ENCODE measurements at regions not wholly inside any gene's neighbourhood (a gene's known extent, or its start where the extent isn't known, plus 50 kb on each side); places are given as distances from the start of the nearest gene placed in this dataset.

DNA sequence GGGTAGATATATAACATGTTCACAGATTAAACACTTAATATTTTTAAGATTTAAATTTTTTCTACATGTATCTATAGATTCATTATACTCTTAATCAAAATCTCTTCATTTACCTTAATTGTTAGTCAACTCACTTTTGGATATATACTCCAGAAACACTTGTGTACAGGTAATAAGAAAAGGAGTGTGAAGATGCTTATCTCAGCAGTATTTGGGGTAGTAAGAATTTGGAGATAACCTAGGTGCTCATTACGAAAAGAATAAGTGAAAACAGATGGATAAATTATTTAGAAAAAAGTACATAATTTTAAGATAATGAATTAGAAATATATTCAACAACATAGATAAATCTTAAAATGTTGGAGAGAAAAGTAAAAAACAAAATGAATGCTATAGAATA is 226.5 kb upstream of the PLSCR5 start:
- no peak overlapping the region for H2AFZ ChIP-seq (ENCODE audit: low read depth, low read length)
- TF ChIP-seq, protein P1, sequence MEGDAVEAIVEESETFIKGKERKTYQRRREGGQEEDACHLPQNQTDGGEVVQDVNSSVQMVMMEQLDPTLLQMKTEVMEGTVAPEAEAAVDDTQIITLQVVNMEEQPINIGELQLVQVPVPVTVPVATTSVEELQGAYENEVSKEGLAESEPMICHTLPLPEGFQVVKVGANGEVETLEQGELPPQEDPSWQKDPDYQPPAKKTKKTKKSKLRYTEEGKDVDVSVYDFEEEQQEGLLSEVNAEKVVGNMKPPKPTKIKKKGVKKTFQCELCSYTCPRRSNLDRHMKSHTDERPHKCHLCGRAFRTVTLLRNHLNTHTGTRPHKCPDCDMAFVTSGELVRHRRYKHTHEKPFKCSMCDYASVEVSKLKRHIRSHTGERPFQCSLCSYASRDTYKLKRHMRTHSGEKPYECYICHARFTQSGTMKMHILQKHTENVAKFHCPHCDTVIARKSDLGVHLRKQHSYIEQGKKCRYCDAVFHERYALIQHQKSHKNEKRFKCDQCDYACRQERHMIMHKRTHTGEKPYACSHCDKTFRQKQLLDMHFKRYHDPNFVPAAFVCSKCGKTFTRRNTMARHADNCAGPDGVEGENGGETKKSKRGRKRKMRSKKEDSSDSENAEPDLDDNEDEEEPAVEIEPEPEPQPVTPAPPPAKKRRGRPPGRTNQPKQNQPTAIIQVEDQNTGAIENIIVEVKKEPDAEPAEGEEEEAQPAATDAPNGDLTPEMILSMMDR (IDR thresholded peaks at IDR 0.05; ENCODE audit: insufficient read depth, low read depth, low read length): no peak
- no peak for TF ChIP-seq EZH2 (IDR thresholded peaks at IDR 0.05; ENCODE audit: insufficient read depth, low read length)
- H3K9me3 Mint-ChIP-seq (ENCODE audit: unreplicated experiment): no peaks in the 10 kb centered on the region
- no peaks in the 10 kb centered on the region for H3K4me1 Mint-ChIP-seq (ENCODE audit: low read depth, unreplicated experiment)
- no peak overlapping the region for H3K27ac ChIP-seq (ENCODE audit: low read depth, low read length)
- DNase-seq (ENCODE audit: low read depth) (no peak), FAIRE-seq (no peak)
- H3K4me3 ChIP-seq (ENCODE audit: insufficient read depth, low read depth, low read length): no peak overlapping the region
- H3K79me2 ChIP-seq (ENCODE audit: insufficient read depth, low read length): no peaks in the 10 kb centered on the region
- H3K27me3 Mint-ChIP-seq (ENCODE audit: low read depth, unreplicated experiment): no peaks in the 10 kb centered on the region
- H3K36me3 Mint-ChIP-seq (ENCODE audit: low read depth, unreplicated experiment): no peaks in the 10 kb centered on the region
- H3K27ac Mint-ChIP-seq (ENCODE audit: unreplicated experiment): no peak overlapping the region
- H3K4me2 ChIP-seq (ENCODE audit: low read length): no peak overlapping the region
- H3K36me3 ChIP-seq (ENCODE audit: insufficient read depth, low read length): no peaks in the 10 kb centered on the region
- no peak overlapping the region for H3K4me3 Mint-ChIP-seq (ENCODE audit: unreplicated experiment)
- H3K9me3 ChIP-seq (ENCODE audit: insufficient read depth, low read depth, low read length): no peaks in the 10 kb centered on the region
- no peaks in the 10 kb centered on the region for H3K27me3 ChIP-seq (ENCODE audit: insufficient read depth, low read length)
- no peaks in the 10 kb centered on the region for H3K4me1 ChIP-seq (ENCODE audit: insufficient read depth, low read length)
- no peak overlapping the region for H3K9ac ChIP-seq (ENCODE audit: low read length)
- H4K20me1 ChIP-seq (ENCODE audit: insufficient read depth, low read length): no peaks in the 10 kb centered on the region

DNA sequence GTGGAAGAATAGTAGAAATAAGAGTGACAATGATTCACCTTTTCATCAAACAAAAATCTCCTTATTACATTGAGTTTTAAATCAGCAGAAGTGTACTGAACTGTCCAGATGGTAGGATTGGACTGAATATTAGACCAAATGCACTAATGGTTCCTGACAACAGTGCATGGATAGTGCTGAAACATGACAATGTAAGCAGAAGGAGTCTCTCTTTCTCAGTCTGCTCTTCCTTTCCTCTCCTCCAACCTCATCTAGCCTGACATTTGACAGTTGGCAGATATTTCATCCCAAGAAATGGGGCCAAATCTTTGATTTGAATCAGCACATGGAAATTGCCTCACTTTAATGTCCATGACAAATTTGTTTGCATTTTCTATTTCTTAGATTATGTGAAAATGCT is 225.1 kb upstream of the PLSCR5 start:
- Histone ChIP-seq H3K4me3 (ENCODE audit: insufficient read depth, low read depth, low read length) (no peak overlapping the region), H3K27ac (ENCODE audit: low read depth, low read length) (no peak overlapping the region), H4K20me1 (ENCODE audit: insufficient read depth, low read length) (no peaks in the 10 kb centered on the region), H3K4me2 (ENCODE audit: low read length) (no peak overlapping the region), H3K27me3 (ENCODE audit: insufficient read depth, low read length) (no peaks in the 10 kb centered on the region), H3K79me2 (ENCODE audit: insufficient read depth, low read length) (no peaks in the 10 kb centered on the region), H3K36me3 (ENCODE audit: insufficient read depth, low read length) (no peaks in the 10 kb centered on the region), H2AFZ (ENCODE audit: low read depth, low read length) (no peak overlapping the region), H3K9me3 (ENCODE audit: insufficient read depth, low read depth, low read length) (no peaks in the 10 kb centered on the region), H3K4me1 (ENCODE audit: insufficient read depth, low read length) (no peaks in the 10 kb centered on the region), H3K9ac (ENCODE audit: low read length) (no peak overlapping the region)
- Mint-ChIP-seq H3K36me3 (ENCODE audit: low read depth, unreplicated experiment) (no peaks in the 10 kb centered on the region), H3K27me3 (ENCODE audit: low read depth, unreplicated experiment) (no peaks in the 10 kb centered on the region), H3K4me1 (ENCODE audit: low read depth, unreplicated experiment) (no peaks in the 10 kb centered on the region), H3K9me3 (ENCODE audit: unreplicated experiment) (no peaks in the 10 kb centered on the region), H3K27ac (ENCODE audit: unreplicated experiment) (no peak overlapping the region), H3K4me3 (ENCODE audit: unreplicated experiment) (no peak overlapping the region)
- DNase-seq (ENCODE audit: low read depth) (no peak), FAIRE-seq (no peak)
- TF ChIP-seq EZH2 (IDR thresholded peaks at IDR 0.05; ENCODE audit: insufficient read depth, low read length): no peak
- TF ChIP-seq, protein P1 (IDR thresholded peaks at IDR 0.05; ENCODE audit: insufficient read depth, low read depth, low read length): no peak

DNA sequence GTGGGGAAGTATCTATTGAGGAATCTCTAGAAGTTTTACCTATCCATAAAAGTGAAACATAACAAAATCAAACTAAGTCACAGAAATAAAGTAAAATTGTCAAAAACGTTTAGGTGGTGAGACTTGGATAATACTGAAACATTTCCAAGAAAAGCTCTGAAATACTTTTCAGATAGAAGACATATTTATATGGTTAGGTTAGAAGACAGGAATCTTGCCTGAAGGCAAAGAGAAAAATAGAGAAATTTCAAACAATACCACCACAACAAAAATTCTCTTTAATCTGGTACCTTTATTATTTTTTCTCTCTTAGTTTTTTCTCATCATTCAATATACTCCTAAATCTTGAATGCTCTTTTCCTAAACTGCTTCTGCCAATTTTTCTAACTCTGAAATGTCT is 222.7 kb upstream of the PLSCR5 start:
- H3K36me3 ChIP-seq (ENCODE audit: insufficient read depth, low read length): no peaks in the 10 kb centered on the region
- FAIRE-seq (no peak), DNase-seq (ENCODE audit: low read depth) (no peak)
- H2AFZ ChIP-seq (ENCODE audit: low read depth, low read length): no peak overlapping the region
- H3K27me3 ChIP-seq (ENCODE audit: insufficient read depth, low read length): no peaks in the 10 kb centered on the region
- H3K79me2 ChIP-seq (ENCODE audit: insufficient read depth, low read length): no peaks in the 10 kb centered on the region
- H3K9me3 ChIP-seq (ENCODE audit: insufficient read depth, low read depth, low read length): no peaks in the 10 kb centered on the region
- H3K36me3 Mint-ChIP-seq (ENCODE audit: low read depth, unreplicated experiment): no peaks in the 10 kb centered on the region
- H3K27me3 Mint-ChIP-seq (ENCODE audit: low read depth, unreplicated experiment): no peaks in the 10 kb centered on the region
- H3K4me1 ChIP-seq (ENCODE audit: insufficient read depth, low read length): no peaks in the 10 kb centered on the region
- no peak overlapping the region for H3K27ac Mint-ChIP-seq (ENCODE audit: unreplicated experiment)
- no peak overlapping the region for H3K9ac ChIP-seq (ENCODE audit: low read length)
- no peaks in the 10 kb centered on the region for H3K9me3 Mint-ChIP-seq (ENCODE audit: unreplicated experiment)
- TF ChIP-seq, protein P1 (IDR thresholded peaks at IDR 0.05; ENCODE audit: insufficient read depth, low read depth, low read length): no peak
- TF ChIP-seq EZH2 (IDR thresholded peaks at IDR 0.05; ENCODE audit: insufficient read depth, low read length): no peak
- no peak overlapping the region for H3K4me3 ChIP-seq (ENCODE audit: insufficient read depth, low read depth, low read length)
- H3K4me2 ChIP-seq (ENCODE audit: low read length): no peak overlapping the region
- no peaks in the 10 kb centered on the region for H3K4me1 Mint-ChIP-seq (ENCODE audit: low read depth, unreplicated experiment)
- no peak overlapping the region for H3K4me3 Mint-ChIP-seq (ENCODE audit: unreplicated experiment)
- H4K20me1 ChIP-seq (ENCODE audit: insufficient read depth, low read length): no peaks in the 10 kb centered on the region
- no peak overlapping the region for H3K27ac ChIP-seq (ENCODE audit: low read depth, low read length)
